NCI-H1417 treated with DMSO at 0.1 percent for 48 hours (cell line): ENCODE measurements at regions not wholly inside any gene's neighbourhood (a gene's known extent, or its start where the extent isn't known, plus 50 kb on each side); places are given as distances from the start of the nearest gene placed in this dataset.
"Not testable (repeated sequence)": the region's sequence is repeated elsewhere in the genome, so short reads cannot be mapped to it uniquely, and the experiment has no call there.

Source experiments
- DNase-seq: peaks from one replicate; lab custom pipeline; 2025; lab: John Stamatoyannopoulos, UW

GRCh38 chr5:89080467-89081116, 197.6 kb upstream of the MEF2C start:
- DNase-seq: no peak

GRCh38 chr5:89072842-89073672, 190.1 kb upstream of the MEF2C start:
- DNase-seq: no peak

DNA sequence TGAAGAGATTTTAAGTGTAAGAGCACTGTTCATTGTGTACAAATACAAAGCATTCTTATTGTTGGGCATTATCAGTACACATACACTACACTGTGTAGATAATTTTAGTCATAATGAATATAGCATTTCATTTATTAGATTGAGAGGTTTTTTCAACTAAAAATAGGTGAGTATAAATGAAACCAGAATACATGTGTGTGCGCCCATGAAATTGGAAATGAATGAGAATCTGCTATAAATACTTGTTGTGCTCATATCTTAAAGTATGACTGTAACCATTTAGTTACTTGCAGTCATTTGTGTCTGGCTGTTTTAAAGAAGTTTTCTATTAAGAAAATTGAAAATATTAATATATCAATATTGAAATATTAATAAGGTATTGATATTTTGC, 189.0 kb upstream of the MEF2C start:
- DNase-seq: no peak

DNA sequence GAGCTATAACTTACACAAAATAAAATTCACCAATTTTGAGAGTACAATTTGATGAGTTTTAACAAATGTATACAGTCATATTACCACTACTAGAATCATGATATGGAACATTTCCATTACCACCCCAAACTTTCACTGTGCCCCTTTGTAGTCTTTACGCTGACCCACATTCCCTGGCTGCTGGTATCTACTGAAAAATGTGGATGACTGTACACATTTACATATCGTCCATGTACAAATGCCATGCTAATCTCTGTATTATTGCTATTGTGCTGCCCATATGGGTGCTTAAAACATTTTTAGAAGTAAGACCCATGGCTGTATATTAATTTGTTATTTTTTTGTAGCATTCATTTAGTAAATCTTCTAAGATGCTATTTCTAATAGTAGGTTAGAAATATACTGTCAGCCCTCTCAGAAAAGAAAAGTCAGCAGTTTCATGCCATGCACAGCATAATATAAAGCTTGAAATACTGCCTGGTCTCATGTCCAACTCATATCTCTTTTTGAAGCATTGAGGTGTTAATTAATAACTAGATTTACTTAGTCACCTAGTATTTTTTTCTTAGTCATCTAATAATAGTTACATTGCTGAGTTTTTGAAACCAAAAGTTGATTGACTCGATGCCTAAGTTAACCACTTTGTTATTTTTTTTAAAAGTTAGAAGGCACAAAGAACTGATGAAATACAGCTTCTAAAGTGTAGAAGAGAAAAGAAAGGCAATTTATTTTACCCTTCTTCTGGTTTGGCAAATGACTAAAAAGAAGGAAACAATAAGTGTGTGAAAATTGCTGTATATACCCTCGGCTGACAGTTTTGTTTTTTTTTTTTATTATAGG, 188.3 kb upstream of the MEF2C start:
- no peak for DNase-seq

GRCh38 chr5:89069591-89069990, 186.6 kb upstream of the MEF2C start:
- no peak for DNase-seq

- no peak for DNase-seq
Measured at GRCh38 chr5:89067362-89067761, 184.4 kb upstream of the MEF2C start.

GRCh38 chr5:89065919-89066318, 182.9 kb upstream of the MEF2C start:
- DNase-seq: no peak

GRCh38 chr5:89064736-89065135, 181.8 kb upstream of the MEF2C start:
- DNase-seq: no peak

- no peak for DNase-seq
Measured at GRCh38 chr5:89064054-89064453, 181.1 kb upstream of the MEF2C start.

GRCh38 chr5:89060768-89061167, 177.8 kb upstream of the MEF2C start:
- DNase-seq: no peak

DNA sequence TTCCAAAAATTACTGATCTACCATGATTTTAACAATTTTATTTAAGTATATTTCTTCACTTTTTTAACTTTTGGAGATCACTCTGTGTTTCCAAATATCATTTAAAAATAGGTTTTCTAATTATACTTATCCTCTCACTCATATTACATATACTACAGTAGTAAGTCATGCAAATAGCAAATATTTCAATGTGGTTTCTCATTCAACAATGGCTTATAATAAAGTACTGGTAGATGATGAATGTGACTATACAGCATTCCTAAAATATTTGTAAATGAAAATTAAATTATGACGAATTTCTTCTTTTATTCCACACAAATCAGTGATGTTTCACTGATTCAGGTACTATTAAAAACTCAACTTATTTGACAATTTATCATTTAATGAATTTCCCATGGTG, 176.3 kb upstream of the MEF2C start:
- no peak for DNase-seq

DNA sequence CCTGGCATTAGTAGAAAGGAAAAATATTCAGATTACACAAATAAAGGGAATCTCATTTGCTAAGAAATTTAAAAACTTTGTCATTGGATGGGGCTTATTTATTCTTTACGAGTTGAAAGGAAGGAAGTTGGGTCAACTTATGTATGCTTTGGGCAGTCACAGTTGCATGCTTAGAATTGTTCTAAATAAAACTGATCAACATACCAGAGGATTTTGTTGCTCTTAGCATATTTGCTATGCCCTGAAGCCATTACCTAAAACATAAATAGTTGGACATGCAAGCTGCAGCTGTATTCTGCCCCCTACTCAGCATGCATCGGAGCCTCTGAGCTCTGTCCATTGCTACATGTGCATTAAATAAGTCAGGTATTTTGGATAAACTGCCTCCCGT, 172.7 kb upstream of the MEF2C start:
- DNase-seq: no peak

DNA sequence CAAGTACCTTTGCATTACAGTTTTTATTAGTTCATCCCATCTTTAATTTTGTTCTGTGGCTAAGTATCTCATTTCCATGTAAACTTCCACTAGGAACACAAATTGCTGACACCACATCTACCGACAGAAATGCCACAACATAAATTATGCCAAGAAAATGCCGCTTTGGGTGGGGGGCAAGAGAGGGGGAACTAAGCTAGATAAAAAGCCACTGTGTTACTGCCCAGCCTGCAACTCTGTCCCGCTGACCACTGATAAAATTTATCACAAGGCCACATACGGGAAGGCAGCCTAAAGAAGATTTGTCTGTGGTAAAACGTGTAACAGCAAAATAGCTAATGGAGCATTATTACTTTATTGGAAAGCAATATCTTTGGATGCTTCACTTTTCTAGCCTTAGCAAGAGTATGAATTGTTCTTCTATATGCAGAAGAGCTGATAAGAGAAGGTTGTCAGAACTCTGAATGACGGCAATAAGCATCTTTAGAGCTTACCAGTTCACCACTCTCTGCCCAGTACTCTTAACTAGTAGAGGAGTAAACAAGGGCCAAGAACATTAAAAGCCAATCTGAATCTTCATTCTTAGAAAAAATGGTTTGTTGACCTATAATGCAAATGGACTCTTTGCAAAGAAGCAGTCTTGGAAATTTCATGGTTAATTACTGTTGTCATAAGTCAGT, 172.2 kb upstream of the MEF2C start:
- no peak for DNase-seq

GRCh38 chr5:89053547-89053946, 170.6 kb upstream of the MEF2C start:
- DNase-seq: no peak

GRCh38 chr5:89050062-89050461, 167.1 kb upstream of the MEF2C start:
- not testable (repeated sequence) for DNase-seq

- no peak for DNase-seq
Measured at GRCh38 chr5:89047571-89047970, 164.6 kb upstream of the MEF2C start.

DNA sequence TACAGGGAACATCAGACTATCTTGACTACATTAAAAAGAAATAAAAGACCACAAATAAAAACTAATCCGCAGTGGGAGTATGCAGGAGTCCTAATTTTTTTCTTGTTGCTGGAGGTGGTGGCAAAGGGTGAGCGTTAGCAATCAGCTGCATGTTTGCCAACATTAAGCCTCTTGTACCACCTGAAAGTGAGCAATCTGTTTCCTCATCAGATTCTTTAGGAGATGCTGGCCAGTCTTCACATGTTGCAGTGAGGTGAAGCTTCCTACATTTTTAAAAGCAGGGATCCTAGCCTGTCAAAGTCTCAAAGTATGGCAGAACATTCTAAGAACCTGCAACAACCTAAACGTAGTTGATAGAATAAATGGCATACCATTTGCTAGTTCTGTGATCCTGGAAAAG, 162.2 kb upstream of the MEF2C start:
- no peak for DNase-seq

- no peak for DNase-seq
Measured at GRCh38 chr5:89044674-89045200, 161.8 kb upstream of the MEF2C start.

- no peak for DNase-seq
Measured at GRCh38 chr5:89043676-89044075, 160.7 kb upstream of the MEF2C start.

DNA sequence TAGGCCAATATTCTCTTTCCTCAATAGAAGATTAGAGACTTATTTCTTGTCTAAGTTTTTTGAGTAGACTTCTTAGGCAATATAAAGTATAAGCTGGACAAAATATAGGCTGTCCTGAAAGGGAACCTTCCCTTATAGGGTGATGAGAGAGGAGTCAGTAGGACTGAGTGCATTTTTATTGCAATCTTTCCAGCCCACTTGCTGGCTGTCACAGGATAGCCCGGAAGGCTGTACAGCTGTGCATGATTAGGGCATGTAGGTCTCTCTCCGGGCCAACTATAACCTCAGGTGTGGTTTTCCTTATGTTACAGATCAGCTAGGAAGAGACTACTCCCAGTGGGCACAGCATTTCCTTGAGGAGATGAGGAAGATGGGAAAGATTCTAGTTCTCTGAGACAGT, 159.8 kb upstream of the MEF2C start:
- no peak for DNase-seq

DNA sequence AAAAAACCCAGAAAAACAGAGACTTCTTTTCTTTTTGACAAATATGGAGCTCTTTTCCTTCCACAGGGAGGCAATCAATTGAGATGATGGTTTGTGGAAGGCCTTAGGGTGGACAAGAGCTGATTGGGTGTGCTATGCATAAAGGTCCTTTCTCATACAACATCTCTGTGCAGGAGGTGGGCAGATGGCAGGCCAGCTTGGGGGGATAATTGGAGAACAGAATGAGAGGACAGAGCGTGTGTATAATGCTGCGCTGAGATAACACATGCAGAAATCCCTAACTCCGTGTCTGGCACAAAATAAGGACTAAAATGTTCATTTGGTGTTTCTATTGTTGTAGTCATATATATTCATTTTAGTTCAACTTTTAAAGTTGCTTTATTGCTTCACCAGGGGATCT, 159.0 kb upstream of the MEF2C start:
- DNase-seq: no peak

DNA sequence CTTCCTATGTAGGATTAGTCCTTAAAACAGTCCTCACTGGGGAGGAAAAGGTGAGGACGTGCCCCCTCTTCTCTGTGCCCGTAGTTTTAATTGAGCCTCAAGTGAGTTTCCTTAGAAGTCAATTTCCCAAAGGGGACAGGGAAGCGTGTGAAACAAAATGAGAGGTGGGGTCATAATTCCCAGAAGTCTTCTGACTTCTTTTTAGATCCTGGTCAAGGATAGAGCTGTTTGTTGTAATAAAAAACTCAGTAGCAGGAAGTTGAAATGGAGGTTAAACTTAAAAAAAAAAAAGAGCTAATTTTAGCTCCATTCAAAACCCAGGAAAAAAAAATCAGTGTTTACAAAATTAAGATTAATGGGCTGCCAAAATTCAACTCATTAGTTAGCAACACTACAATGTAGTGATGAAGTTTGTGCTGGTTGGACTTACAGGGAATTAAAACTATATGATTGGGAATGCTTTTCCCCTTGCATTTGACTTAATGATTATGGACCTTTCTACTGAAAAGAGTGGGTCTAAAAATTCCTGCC, 158.3 kb upstream of the MEF2C start:
- no peak for DNase-seq
